HFF-Myc (cell line): ENCODE measurements at regions not wholly inside any gene's neighbourhood (a gene's known extent, or its start where the extent isn't known, plus 50 kb on each side); places are given as distances from the start of the nearest gene placed in this dataset.
"Not testable (repeated sequence)": the region's sequence is repeated elsewhere in the genome, so short reads cannot be mapped to it uniquely, and the experiment has no call there.

Experiments
- DNase-seq: peaks from one replicate; pipeline ENCODE4 v3.0.0-alpha.2; 2011; ENCODE audit warnings: low read depth; ENCODE audit errors: extremely low read depth
- H3K4me3 ChIP-seq: replicated peaks from 2 replicates; pipeline ENCODE4 v1.5.1; 2011; ENCODE audit warnings: low read depth, mild to moderate bottlenecking, control low read depth, low read length
- CTCF ChIP-seq: IDR thresholded peaks from 2 replicates; pipeline ENCODE4 v1.5.1; 2012; ENCODE audit warnings: mild to moderate bottlenecking, low read depth, low read length, control low read depth; ENCODE audit errors: missing control alignments

- DNase-seq = no peak
- no peak for TF ChIP-seq CTCF
Observed at GRCh38 chr6:101129851-101130250, 248.7 kb upstream of the ASCC3 start.

GRCh38 chr6:101146389-101146788 lies 247.1 kb upstream of the GRIK2 start:
- no peak overlapping the region for H3K4me3 ChIP-seq
- DNase-seq = no peak
- no peak for TF ChIP-seq CTCF

More at GRCh38 chr6:101129851-101130250, 248.7 kb upstream of the ASCC3 start:
- no peak overlapping the region for H3K4me3 ChIP-seq

GRCh38 chr6:101150226-101150625 lies 243.3 kb upstream of the GRIK2 start:
- TF ChIP-seq CTCF = no peak
- no peak overlapping the region for H3K4me3 ChIP-seq
- no peak for DNase-seq

GRCh38 chr6:101157638-101158037 lies 235.9 kb upstream of the GRIK2 start:
- not testable (repeated sequence) for DNase-seq

GRCh38 chr6:101163611-101164010 lies 229.9 kb upstream of the GRIK2 start:
- DNase-seq = no peak
- no peak for TF ChIP-seq CTCF
- H3K4me3 ChIP-seq = no peak overlapping the region

More at GRCh38 chr6:101157638-101158037, 235.9 kb upstream of the GRIK2 start:
- H3K4me3 ChIP-seq = not testable (repeated sequence)

GRCh38 chr6:101167638-101168037 lies 225.9 kb upstream of the GRIK2 start:
- no peak overlapping the region for H3K4me3 ChIP-seq
- no peak for DNase-seq
- no peak for TF ChIP-seq CTCF

- not testable (repeated sequence) for DNase-seq
Observed at GRCh38 chr6:101171049-101171448, 222.5 kb upstream of the GRIK2 start.

GRCh38 chr6:101178748-101179147 lies 214.8 kb upstream of the GRIK2 start:
- no peak overlapping the region for H3K4me3 ChIP-seq
- no peak for DNase-seq
- no peak for TF ChIP-seq CTCF

More at GRCh38 chr6:101171049-101171448, 222.5 kb upstream of the GRIK2 start:
- H3K4me3 ChIP-seq = not testable (repeated sequence)
